HG03521 (cell line): ENCODE measurements at regions not wholly inside any gene's neighbourhood (a gene's known extent, or its start where the extent isn't known, plus 50 kb on each side); places are given as distances from the start of the nearest gene placed in this dataset.

Experiments used
- ATAC-seq: cut with Tn5 transposase; IDR thresholded peaks from one replicate; pipeline ENCODE4 v1.9.1; 2021; ENCODE audit warnings: mild to moderate bottlenecking, moderate library complexity; ENCODE audit not compliant: unreplicated experiment

GRCh38 chr17:71395901-71396300 is 724.9 kb upstream of the SOX9 start:
- no peak for ATAC-seq

- no peak for ATAC-seq
Measured at GRCh38 chr17:71396711-71397110, 724.1 kb upstream of the SOX9 start.

- ATAC-seq, result no peak
Measured at GRCh38 chr17:71398025-71398424, 722.8 kb upstream of the SOX9 start.

- no peak for ATAC-seq
Measured at GRCh38 chr17:71398800-71399219, 722.0 kb upstream of the SOX9 start.

GRCh38 chr17:71399221-71399620 is 721.6 kb upstream of the SOX9 start:
- ATAC-seq, result no peak

- no peak for ATAC-seq
Measured at GRCh38 chr17:71399649-71400048, 721.2 kb upstream of the SOX9 start.

GRCh38 chr17:71402007-71402406 is 718.8 kb upstream of the SOX9 start:
- no peak for ATAC-seq

GRCh38 chr17:71402661-71403141 is 718.1 kb upstream of the SOX9 start:
- no peak for ATAC-seq

GRCh38 chr17:71405101-71405500 is 715.7 kb upstream of the SOX9 start:
- no peak for ATAC-seq

- no peak for ATAC-seq
Measured at GRCh38 chr17:71407981-71408380, 712.8 kb upstream of the SOX9 start.

GRCh38 chr17:71409137-71409536 is 711.7 kb upstream of the SOX9 start:
- ATAC-seq, result no peak

GRCh38 chr17:71409712-71410111 is 711.1 kb upstream of the SOX9 start:
- ATAC-seq, result no peak

- ATAC-seq, result no peak
Measured at GRCh38 chr17:71412803-71413202, 708.0 kb upstream of the SOX9 start.

- no peak for ATAC-seq
Measured at GRCh38 chr17:71413935-71414334, 706.9 kb upstream of the SOX9 start.

GRCh38 chr17:71417142-71417541 is 703.7 kb upstream of the SOX9 start:
- no peak for ATAC-seq

GRCh38 chr17:71422968-71423367 is 697.9 kb upstream of the SOX9 start:
- no peak for ATAC-seq

- no peak for ATAC-seq
Measured at GRCh38 chr17:71423871-71424546, 696.8 kb upstream of the SOX9 start.

GRCh38 chr17:71427801-71428200 is 693.0 kb upstream of the SOX9 start:
- no peak for ATAC-seq

- ATAC-seq, result no peak
Measured at GRCh38 chr17:71428897-71429296, 691.9 kb upstream of the SOX9 start.

- no peak for ATAC-seq
Measured at GRCh38 chr17:71430281-71430680, 690.5 kb upstream of the SOX9 start.

- no peak for ATAC-seq
Measured at GRCh38 chr17:71431146-71431545, 689.7 kb upstream of the SOX9 start.

GRCh38 chr17:71432378-71433315 is 688.2 kb upstream of the SOX9 start:
- no peak for ATAC-seq
